Myocyte (in vitro differentiated cells): ENCODE measurements at regions not wholly inside any gene's neighbourhood (a gene's known extent, or its start where the extent isn't known, plus 50 kb on each side); places are given as distances from the start of the nearest gene placed in this dataset.

Source experiments
- DNase-seq: peaks from one replicate; pipeline ENCODE4 v3.0.0-alpha.2; 2012; ENCODE audit warnings: low read depth

GRCh38 chr20:22470620-22471026, 113.7 kb downstream of the FOXA2 start:
- DNase-seq = no peak

GRCh38 chr20:22466447-22467171, 117.8 kb downstream of the FOXA2 start:
- no peak for DNase-seq

- no peak for DNase-seq
These were observed 118.5 kb downstream of the FOXA2 start for GRCh38 chr20:22465622-22466446.

- DNase-seq = no peak
These were observed 119.9 kb downstream of the FOXA2 start for GRCh38 chr20:22464312-22465003.

- no peak for DNase-seq
These were observed 121.1 kb downstream of the FOXA2 start for GRCh38 chr20:22462975-22463914.

- no peak for DNase-seq
These were observed 123.6 kb downstream of the FOXA2 start for GRCh38 chr20:22460803-22461202.

- no peak for DNase-seq
These were observed 124.1 kb downstream of the FOXA2 start for GRCh38 chr20:22460231-22460630.

GRCh38 chr20:22459754-22460153, 124.6 kb downstream of the FOXA2 start:
- DNase-seq = no peak

GRCh38 chr20:22456109-22456508, 128.3 kb downstream of the FOXA2 start:
- no peak for DNase-seq

GRCh38 chr20:22455259-22455658, 129.1 kb downstream of the FOXA2 start:
- DNase-seq = no peak

- peak; percentile 44 for DNase-seq
These were observed 130.9 kb downstream of the FOXA2 start for GRCh38 chr20:22453244-22454080.

GRCh38 chr20:22452442-22453011, 131.8 kb downstream of the FOXA2 start:
- no peak for DNase-seq

GRCh38 chr20:22450537-22450936, 133.8 kb downstream of the FOXA2 start:
- no peak for DNase-seq

GRCh38 chr20:22449188-22449973, 135.0 kb downstream of the FOXA2 start:
- DNase-seq = no peak

GRCh38 chr20:22447447-22447778, 137.0 kb downstream of the FOXA2 start:
- no peak for DNase-seq

- DNase-seq = peak; percentile 41
These were observed 137.5 kb downstream of the FOXA2 start for GRCh38 chr20:22446613-22447446.

GRCh38 chr20:22442318-22442717, 142.1 kb downstream of the FOXA2 start:
- no peak for DNase-seq

- no peak for DNase-seq
These were observed 145.4 kb downstream of the FOXA2 start for GRCh38 chr20:22438926-22439325.
